ENCODE measurements at regions not wholly inside any gene's neighbourhood (a gene's known extent, or its start where the extent isn't known, plus 50 kb on each side); places are given as distances from the start of the nearest gene placed in this dataset.

DNA sequence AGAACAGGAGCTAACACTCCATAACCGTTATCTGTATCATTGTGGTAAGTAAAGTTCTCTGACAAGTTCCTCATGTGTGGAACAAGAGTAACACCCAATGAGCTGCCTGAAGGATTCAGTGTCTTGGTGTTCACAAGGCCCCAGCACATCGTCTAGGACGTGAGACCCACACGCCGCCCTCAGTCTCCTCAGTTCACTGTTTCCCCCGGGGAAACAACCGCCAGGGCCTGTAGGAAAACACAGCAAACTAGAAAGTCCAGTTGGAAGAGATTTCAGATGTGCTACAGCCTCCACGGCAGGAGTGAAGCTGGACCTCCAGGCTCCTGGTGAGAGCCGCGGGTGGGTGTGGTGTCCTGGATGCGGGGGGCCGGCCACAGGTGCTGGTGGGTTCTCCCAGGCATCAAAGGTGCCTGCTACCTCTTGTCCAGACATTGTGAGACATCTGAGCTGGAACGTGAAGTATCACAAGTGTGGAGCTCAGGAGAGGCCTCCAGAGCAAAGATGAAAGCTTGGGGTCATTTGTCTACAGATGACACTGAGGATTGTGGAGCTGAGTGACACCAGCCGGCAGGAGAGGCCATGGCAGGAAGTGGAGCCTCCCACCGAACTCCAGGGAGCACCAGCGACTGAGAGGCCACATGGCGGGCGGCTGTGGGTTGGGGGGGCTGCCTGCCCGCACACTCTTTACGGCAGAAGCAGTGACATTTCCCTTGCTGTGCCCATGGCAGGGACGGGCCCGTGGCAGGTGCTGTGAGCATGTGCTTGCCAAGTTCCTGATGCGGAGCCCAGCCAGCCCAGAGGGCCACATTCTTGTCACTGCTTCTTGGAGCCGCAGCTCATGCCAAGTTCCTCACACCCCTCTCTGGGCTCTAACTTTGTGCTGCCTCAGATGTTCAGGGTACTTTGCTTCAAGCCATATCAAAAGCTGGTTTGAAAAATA, 131.2 kb downstream of the TMEM18 start:
- no peak for DNase-seq

DNA sequence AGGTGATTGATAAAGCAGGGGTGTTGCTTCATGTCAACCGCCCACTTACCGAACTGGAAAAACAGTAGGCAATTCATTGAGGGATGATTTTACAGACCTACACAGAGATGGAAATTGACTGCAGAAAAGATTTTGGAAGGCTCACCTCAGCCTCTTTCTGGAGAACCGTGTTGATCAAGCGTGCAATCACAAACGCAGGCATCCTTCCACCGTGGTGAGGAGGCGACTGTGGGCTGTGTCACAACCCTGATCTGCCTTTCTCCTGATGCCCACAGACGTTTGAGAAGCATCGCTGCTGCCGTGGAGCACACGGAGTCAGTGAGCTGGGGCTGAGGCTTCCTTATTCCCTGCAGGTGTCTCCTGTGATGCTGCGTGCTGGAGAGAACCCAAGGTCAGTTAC, 132.0 kb downstream of the TMEM18 start:
- DNase-seq, result no peak

DNA sequence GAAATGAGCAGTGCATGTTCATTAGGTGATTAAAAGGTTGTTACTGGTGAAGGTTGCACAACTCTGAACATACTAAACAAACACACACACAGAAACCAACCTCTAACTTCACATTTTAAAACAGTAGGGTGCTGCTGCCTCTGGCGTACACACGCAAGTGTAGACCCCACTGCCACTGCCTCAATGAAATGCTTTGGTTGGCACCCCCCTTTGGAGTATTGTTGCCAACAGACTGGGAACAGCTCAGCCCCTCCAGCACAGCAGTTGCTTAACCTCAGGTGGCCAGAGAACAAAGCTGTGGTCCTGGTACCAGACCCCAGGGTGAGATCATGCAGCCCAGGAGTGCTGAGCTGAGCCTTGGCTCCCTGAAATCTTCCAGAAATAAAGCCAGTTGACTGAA, 138.6 kb downstream of the TMEM18 start:
- no peak for DNase-seq

DNA sequence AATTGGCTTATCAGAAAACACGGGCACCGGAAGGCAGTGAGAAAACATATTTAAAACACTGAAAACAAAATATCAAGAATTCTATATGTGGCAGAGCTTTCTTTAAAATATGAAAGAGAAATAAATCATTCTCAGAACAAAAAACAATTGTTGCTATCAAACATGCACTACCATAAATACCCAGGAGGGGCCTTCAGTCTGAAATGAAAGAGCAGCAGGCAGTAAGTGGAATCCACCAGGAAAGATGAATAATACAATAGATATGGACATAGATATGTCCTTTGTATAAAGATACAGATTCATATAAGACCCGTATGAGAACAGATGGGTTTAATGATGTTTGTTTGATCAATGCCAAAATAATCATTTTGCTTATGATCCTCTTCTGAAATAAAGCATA, 142.0 kb downstream of the TMEM18 start:
- DNase-seq, result no peak

DNA sequence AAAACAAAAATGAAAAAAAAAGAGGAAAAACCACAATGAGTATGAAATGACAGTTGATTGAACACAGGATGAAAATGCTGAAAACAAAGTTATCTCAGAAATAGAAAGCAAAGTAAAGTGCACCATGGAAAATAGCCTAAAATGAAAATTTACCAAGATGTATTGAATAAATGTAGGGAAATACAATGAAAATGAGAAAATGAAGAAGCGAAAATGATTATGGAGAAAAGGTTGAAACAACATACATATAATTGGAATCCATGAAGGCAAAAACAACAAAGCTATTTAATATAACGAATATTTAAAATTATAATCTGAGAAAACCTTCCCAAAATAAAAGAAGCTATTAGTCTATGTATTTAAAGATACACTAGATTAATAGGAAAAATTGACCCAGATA, 147.4 kb downstream of the TMEM18 start:
- no peak for DNase-seq

DNA sequence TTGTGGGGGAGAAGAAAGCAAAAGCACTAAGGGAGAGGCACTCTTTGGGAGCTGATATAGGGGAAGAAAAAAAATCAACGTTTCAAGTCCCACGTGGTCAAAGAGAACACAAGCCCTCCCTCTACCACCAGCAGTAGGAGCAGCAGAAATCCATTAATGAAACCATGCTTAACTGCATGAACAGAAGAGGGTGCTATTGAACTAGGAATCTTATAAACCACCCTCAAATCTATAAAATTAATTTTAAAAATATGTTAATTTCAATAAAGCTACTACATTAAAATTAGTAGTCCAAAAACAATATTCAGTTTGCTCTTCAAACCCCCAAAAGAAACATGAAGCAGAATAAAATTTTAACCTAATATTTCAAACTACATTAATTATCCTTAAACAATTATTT, 147.8 kb downstream of the TMEM18 start:
- DNase-seq, result no peak

DNA sequence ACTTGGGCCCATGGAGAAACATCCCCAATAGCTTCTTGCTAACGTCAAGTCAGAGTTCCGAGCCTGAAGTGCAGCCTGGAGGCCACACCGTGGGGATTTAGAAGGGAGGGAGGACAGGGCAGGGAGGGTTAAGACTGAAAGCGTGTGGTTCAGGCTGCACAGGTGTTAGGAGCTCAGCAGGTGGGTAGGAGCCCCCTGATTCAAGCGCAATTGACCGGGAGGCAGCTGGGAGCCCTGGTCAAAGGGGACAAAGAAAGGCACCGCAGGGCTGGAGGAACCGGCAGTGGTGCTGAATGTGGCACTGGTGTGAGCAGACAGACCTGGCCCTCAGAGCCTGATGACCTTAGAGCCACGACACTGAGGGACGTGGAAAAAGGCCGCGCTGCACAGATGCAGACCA, 149.6 kb downstream of the TMEM18 start:
- no peak for DNase-seq

DNA sequence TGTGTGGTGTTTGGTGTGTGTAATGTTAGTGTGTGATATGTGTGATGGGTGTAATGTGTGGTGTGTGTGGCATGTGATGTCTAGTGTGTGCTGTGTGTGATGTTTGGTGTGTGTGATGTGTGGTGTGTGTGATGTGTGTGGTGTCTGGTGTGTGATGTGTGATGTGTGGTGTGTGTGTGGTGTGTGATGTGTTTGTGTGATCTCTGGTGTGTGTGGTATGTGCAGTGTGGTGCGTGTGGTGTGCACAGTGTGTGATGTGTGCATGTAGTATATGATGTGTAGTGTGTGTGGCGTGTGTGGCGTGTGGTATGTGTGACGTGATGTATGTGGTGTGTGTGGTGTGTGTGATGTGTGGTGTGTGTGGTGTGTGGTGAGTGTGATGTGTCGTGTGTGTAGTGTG, 150.3 kb downstream of the TMEM18 start:
- no peak for DNase-seq

DNA sequence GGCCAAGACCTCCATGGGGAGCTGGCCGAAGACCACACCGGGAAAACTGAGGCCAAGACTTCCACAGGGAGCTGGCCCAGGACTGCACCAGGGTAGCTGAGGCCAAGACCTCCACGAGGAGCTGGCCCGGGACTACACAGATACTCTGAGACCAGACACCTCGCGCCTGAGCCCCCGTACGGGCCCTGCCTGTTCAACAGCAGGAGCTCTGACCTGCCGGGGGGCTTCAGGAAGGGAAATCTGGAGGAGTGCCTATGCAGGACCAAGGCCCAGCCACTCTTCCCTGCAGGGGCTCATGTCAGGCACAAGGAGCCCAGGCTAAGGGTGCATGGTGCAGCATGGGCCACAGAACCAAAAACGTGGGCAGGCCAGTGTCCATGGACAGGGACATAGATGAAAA, 151.6 kb downstream of the TMEM18 start:
- DNase-seq, result no peak

DNA sequence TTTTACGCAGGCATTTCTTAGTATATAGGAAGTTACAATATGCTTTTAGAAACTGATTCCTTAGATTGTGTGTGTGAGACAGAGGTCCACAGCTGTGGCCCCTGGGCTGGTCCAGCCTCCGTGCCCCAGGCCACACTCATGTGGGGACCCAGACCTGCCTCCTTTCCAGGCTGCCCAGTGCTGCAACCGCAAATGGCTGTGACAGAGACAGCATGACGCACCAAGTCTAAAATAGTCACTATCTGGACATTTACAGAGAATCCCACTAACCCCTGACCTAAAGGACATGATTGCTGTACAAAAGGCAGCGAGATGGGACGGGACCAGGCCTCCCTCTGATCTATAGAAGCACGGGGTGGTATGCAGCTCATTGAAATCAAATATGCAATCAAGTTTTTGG, 152.2 kb downstream of the TMEM18 start:
- no peak for DNase-seq

DNA sequence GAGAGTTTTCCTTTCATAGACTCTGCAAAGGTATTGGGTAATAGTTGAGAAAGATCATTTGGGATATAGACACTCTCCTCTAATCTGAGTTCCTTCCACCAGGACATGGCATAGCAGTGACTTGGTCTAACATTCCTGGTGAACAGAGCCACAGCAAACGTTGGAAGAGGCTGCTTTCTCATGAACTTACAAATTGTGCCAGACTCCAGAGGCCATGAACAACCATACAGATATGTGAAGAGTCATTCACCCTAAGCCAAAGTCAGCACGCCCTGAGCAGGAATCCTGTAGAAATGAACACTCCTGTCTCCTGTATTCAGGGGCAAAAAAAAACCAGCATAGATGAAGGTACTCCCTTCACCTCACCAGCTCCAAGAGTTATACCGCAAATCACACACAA, 152.8 kb downstream of the TMEM18 start:
- no peak for DNase-seq

DNA sequence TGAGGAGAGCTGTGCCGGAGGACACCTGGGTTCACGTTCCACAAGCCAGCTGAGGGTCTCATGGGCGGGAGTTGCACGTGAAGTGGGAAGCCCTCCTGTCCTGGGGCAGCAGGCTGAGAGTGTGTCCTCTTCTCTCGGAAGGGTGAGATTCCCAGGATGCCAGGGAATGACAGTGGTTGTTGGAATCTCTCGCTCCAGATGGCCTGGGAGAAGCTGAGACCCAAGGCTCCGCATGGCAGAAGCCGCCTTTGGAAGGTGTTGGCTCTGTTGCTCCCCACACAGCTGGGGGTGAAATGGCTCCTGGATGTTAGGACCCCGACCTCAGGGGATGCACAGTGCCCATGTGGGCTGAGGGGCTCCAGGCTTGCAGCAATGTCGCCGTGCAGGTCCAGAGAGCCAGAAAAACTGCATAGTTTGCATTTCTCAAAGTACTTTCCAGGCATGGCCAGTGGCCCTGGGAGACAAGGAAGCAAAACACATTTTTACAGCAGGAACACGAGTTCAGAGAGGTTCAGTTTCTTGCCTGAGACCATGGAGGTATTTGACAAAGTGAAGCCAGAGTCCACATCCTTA, 153.4 kb downstream of the TMEM18 start:
- no peak for DNase-seq

DNA sequence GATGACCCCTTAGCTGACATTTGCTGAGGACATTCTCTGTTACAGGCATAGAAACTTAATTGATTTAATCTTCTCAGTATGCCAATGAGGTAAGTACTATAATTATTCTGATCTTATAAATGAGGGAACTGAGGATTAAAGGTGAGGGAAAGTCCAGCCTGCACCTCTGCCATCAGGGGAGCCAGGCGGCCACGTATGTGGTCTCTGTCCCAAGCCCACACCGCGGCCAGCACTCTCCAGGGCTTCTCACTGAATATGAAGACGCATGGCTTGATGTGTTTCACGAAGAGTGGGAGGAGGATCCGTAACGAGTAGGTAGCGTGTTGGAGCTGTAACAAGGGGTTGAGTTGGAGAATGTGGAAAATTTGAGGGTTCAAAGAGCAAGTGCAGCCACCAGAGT, 154.4 kb downstream of the TMEM18 start:
- no peak for DNase-seq

DNA sequence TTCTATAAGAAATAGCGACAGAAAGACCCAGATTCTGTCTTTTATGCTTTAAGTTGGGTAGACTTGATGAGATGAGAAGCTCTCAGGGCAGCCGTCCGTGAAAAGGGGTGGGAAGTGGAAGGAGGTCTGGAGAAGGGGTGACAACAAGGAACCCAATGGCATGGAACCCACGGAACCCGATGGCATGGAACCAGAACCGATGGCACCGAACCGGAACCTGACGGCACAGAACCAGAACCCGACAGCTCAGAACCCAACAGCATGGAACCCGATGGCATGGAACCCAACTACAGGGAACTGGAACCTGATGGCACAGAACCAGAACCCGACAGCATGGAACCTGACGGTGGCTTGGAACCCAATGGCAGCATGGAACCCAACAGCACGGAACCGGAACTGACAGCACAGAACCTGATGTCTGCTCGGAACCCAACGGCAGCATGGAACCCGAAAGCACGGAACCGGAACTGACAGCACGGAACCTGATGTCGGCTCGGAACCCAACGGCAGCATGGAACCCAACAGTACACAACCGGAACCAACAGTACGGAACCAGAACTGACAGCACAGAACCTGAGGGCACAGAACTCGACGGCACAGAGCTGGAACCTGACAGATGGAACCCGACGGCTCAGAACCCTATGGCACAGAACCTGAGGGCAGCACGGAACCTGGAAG, 155.2 kb downstream of the TMEM18 start:
- no peak for DNase-seq

DNA sequence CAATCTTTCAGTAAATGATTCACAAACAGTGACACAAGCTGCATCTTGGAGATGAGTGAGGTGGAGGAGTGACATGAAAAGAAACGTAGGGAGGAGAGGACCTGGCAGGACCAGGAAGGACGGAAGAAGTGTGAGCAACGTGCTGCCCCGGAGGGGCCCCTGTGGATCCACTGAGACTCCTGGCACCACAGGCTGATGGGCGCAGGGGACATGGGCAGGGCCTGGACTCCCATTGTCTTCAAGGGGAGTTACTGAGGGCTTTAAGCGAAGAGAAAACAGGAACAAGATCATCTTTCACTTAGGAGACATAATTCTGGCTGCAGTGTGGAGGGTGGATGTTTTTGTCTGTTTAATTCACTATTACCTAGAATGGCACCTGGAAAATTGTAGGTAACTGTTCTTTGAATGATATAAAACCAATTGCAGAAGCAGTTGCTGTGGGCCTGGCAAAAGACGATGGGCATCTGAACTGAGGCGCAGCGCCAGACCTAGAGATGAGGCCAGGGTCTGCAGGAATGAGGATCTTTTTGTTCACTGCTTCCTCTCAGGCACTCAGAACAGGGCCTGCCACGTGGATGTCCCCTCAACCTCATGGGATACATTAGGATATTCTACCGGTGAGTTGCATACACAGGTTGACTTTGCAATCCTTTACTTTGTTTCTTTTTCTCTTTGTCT, 156.4 kb downstream of the TMEM18 start:
- DNase-seq, result no peak

DNA sequence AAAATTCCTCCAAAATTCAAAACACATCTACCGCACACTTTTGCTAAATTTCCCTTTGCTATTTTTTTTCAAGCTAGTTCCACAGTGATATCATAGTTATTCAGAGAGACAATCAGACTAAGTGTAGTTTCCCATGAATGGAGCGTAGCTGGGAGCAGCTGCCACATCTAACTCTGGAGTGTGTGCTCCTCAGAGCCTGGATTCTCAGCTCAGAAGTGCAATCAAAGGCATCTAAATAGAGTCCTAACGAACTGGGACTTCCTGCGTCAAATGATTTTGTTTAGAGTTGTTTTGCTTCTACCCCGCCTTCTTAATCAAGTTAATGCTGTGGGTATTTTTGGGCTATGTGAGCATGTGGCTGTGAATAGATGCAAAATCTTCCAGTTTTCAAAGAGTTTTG, 160.3 kb downstream of the TMEM18 start:
- DNase-seq, result no peak

DNA sequence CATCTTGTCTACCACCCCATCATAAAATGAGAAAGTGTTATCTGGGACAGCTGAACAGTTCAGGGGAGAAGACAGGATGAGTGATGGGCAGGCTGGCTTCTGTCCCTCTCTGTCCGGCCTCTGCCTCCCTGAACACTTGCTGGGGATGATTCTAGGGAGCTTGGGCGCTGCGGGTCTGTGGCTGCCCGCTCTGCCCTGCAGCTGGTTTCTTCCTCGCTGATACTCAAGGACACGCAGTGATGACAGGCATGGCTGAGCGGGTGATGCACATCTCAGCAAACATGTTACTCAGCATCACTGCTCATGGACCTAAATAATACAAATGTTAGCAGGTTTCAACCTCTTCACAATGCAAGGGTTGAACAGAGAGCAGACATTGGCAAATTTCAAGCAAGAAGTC, 161.1 kb downstream of the TMEM18 start:
- DNase-seq, result no peak

DNA sequence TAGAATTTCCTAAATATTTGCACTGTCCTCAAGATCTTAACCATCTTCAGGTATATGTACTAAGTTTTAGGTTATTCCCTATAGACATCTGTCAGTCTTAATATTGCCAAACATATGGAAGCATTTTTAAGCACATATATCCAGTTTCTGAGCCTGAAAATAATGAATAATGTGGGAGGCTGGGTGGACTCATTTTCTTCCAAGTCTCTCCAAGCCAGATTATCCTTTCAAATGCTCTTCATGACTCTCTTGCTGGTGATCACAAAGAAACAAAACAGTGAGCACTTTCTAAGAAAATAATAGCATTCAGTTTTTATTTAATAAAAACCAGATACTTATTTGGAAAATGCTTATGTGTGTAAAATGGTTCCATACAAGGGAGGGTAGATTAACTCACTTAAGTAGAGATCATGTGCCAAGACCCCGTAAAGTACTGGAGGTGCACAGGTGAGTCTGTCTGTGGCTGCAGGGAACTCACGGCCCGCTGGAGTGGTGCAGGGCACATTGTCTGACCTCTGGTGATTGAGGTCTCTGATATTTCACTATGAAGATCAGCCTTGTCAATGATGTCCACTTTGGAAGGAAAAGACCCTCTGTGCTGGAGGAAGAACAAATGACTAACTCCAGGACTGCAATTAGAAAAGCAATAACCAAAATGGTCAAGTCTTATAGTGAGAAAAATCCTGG, 161.6 kb downstream of the TMEM18 start:
- DNase-seq, result no peak

DNA sequence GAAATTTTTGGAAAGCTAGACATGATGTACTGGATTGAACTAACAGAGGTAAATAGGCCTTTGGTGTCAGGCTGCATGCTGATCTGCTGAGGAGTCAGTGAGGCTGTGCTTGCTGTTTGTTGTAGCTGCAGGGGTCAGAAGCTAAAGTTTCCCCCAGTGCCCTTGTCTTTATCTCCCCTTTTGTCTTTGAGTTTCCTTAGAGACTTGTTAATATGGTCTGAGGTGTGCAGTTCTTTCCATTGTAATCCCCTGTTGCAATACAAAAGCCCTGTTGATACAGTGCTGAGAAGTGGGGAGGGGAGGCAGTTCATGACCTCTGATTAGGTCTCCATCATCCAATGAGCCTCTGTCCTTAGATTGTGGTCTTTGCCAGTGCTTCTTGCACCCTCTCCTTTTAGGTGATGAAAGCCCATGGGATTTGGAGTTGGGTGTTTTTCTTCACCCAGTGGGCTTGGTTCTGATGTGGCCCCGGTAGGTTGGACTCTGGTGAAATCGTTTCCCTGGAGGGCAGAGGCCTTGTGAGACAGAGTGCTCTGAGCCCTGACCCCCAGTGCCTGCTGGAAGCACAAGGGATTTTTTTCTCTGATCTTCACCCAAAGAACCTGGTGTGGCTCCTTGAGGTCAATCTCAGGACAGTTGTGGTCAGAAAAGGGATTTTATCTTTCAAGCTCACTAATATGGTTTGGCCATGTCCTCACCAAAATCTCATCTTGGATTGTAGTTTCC, 163.1 kb downstream of the TMEM18 start:
- DNase-seq, result no peak

DNA sequence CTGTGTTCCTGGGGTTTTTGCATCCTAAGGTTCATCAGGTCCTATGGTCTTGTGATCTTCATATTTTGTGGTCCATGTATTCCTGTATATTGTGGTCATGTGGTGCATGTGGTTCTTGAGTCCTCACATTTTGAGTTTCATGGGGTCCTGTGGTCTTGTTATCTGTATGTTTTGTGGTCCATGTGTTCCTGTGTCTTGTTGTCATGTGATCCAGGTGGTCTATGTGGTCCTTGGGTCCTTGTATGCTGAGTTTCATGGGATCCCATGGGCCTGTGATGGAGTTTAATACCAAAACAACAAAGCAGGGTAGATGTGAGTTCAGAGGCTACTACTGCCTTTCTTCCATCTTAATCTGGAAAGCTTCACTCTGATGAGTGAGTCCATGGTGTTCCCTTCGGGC, 166.4 kb downstream of the TMEM18 start:
- no peak for DNase-seq

DNA sequence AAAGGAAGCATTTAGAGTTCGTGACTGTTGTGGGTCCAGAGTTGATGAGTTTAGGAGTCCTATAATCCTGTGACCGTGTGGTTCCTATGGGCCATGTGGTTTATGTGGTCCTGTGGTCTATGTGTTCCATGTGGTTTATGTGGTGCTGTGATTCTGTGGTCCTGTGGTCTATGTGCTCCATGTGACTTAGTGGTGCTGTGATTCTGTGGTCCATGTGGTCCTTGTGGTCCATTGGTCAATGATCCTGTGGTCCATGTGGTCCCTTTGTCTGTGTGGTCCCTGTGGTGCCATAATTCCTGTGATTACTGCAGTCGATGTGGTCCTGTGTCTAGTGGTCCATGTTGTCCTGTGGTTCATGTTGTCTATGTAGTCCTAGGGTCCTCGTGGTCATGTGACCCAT, 167.3 kb downstream of the TMEM18 start:
- no peak for DNase-seq

DNA sequence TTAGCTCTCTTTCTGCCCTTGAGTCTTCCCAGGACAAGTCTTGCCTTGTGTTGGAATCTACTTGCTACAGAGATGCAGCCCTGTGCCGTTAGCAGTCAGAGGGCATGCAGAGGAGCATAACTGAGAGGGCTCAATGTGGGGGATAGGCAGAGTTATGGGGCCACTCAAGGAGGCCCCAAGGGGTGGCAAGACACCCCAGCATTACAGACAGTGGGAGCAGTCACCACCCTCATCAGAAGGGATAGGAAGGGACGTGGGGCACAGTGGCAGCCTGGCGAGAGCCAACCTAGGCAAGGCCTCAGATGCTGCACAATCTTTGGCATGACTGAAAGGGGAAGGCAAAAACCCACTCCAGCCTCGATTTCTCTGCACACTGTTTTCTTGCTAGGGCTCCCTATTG, 169.1 kb downstream of the TMEM18 start:
- no peak for DNase-seq

Measured in activated CD8-positive, alpha-beta memory T cell treated with anti-CD3 and anti-CD28 coated beads, Interleukin-2, amount 50 U/mL, for 4 hours (primary cell).